Activated naive CD4-positive, alpha-beta T cell treated with anti-CD3 and anti-CD28 coated beads, Interleukin-2, amount 50 U/mL, for 24 hours (primary cell): ENCODE measurements at regions not wholly inside any gene's neighbourhood (a gene's known extent, or its start where the extent isn't known, plus 50 kb on each side); places are given as distances from the start of the nearest gene placed in this dataset.
"Not testable (repeated sequence)": the region's sequence is repeated elsewhere in the genome, so short reads cannot be mapped to it uniquely, and the experiment has no call there.

Experiments
- H3K27ac Mint-ChIP-seq: one replicate; pipeline ENCODE4 v1.8.0; 2021; ENCODE audit warnings: mild to moderate bottlenecking, mixed read lengths
- H3K27me3 Mint-ChIP-seq: one replicate; pipeline ENCODE4 v1.8.0; 2021; ENCODE audit warnings: mixed read lengths
- H3K36me3 Mint-ChIP-seq: one replicate; pipeline ENCODE4 v1.8.0; 2021; ENCODE audit warnings: mixed read lengths
- H3K4me1 Mint-ChIP-seq: one replicate; pipeline ENCODE4 v1.8.0; 2021; ENCODE audit warnings: mixed read lengths
- H3K4me3 Mint-ChIP-seq: one replicate; pipeline ENCODE4 v1.8.0; 2021; ENCODE audit warnings: mild to moderate bottlenecking, mixed read lengths
- H3K9me3 Mint-ChIP-seq: one replicate; pipeline ENCODE4 v1.8.0; 2021; ENCODE audit warnings: mixed read lengths

- no peaks in the 10 kb centered on the region for H3K4me1 Mint-ChIP-seq
- H3K27me3 Mint-ChIP-seq, result no peaks in the 10 kb centered on the region
- peaks cover 12% of the 10 kb centered on the region for H3K9me3 Mint-ChIP-seq
- H3K4me3 Mint-ChIP-seq, result no peak overlapping the region
- no peak overlapping the region for H3K27ac Mint-ChIP-seq
- H3K36me3 Mint-ChIP-seq, result peaks cover 7% of the 10 kb centered on the region
Measured at GRCh38 chr2:186164325-186164724, 321.7 kb upstream of the ZC3H15 start.

- Mint-ChIP-seq H3K4me1 (no peaks in the 10 kb centered on the region), H3K9me3 (peaks cover 6% of the 10 kb centered on the region), H3K27ac (no peak overlapping the region), H3K4me3 (no peak overlapping the region), H3K27me3 (no peaks in the 10 kb centered on the region), H3K36me3 (peaks cover 6% of the 10 kb centered on the region)
Measured at GRCh38 chr2:186170693-186171092, 315.4 kb upstream of the ZC3H15 start.

- Mint-ChIP-seq H3K4me1 (no peaks in the 10 kb centered on the region), H3K27ac (no peak overlapping the region), H3K9me3 (peaks cover 4% of the 10 kb centered on the region), H3K27me3 (no peaks in the 10 kb centered on the region), H3K4me3 (no peak overlapping the region), H3K36me3 (peaks cover 1% of the 10 kb centered on the region)
Measured at GRCh38 chr2:186181625-186182024, 304.4 kb upstream of the ZC3H15 start.

GRCh38 chr2:186182366-186182765 lies 303.7 kb upstream of the ZC3H15 start:
- H3K4me3 Mint-ChIP-seq, H3K27me3 Mint-ChIP-seq, H3K36me3 Mint-ChIP-seq, H3K4me1 Mint-ChIP-seq, H3K9me3 Mint-ChIP-seq, H3K27ac Mint-ChIP-seq: not testable (repeated sequence)

GRCh38 chr2:186183406-186183805 lies 302.7 kb upstream of the ZC3H15 start:
- Mint-ChIP-seq H3K36me3 (peaks cover 1% of the 10 kb centered on the region), H3K4me3 (no peak overlapping the region), H3K27ac (no peak overlapping the region), H3K27me3 (no peaks in the 10 kb centered on the region), H3K4me1 (no peaks in the 10 kb centered on the region), H3K9me3 (peaks cover 4% of the 10 kb centered on the region)

GRCh38 chr2:186187854-186188253 lies 298.2 kb upstream of the ZC3H15 start:
- H3K9me3 Mint-ChIP-seq, result no peaks in the 10 kb centered on the region
- H3K27ac Mint-ChIP-seq, result no peak overlapping the region
- H3K27me3 Mint-ChIP-seq, result no peaks in the 10 kb centered on the region
- H3K4me1 Mint-ChIP-seq, result no peaks in the 10 kb centered on the region
- peaks cover 1% of the 10 kb centered on the region for H3K36me3 Mint-ChIP-seq
- no peak overlapping the region for H3K4me3 Mint-ChIP-seq

- Mint-ChIP-seq H3K36me3 (peaks cover 1% of the 10 kb centered on the region), H3K4me1 (no peaks in the 10 kb centered on the region), H3K27me3 (no peaks in the 10 kb centered on the region)
Measured at GRCh38 chr2:186189816-186190215, 296.2 kb upstream of the ZC3H15 start.

GRCh38 chr2:186195696-186196095 lies 290.4 kb upstream of the ZC3H15 start:
- no peaks in the 10 kb centered on the region for H3K4me1 Mint-ChIP-seq

More at GRCh38 chr2:186189816-186190215, 296.2 kb upstream of the ZC3H15 start:
- Mint-ChIP-seq H3K9me3 (no peaks in the 10 kb centered on the region), H3K4me3 (no peak overlapping the region), H3K27ac (no peak overlapping the region)

GRCh38 chr2:186197955-186198354 lies 288.1 kb upstream of the ZC3H15 start:
- H3K27me3 Mint-ChIP-seq, result no peaks in the 10 kb centered on the region

More at GRCh38 chr2:186195696-186196095, 290.4 kb upstream of the ZC3H15 start:
- H3K27me3 Mint-ChIP-seq, result no peaks in the 10 kb centered on the region
- no peaks in the 10 kb centered on the region for H3K36me3 Mint-ChIP-seq
- no peak overlapping the region for H3K27ac Mint-ChIP-seq
- no peaks in the 10 kb centered on the region for H3K9me3 Mint-ChIP-seq
- no peak overlapping the region for H3K4me3 Mint-ChIP-seq

GRCh38 chr2:186199029-186199428 lies 287.0 kb upstream of the ZC3H15 start:
- Mint-ChIP-seq H3K27ac (no peak overlapping the region), H3K36me3 (no peaks in the 10 kb centered on the region), H3K27me3 (no peaks in the 10 kb centered on the region), H3K4me1 (peaks cover 3% of the 10 kb centered on the region), H3K9me3 (no peaks in the 10 kb centered on the region), H3K4me3 (no peak overlapping the region)

More at GRCh38 chr2:186197955-186198354, 288.1 kb upstream of the ZC3H15 start:
- Mint-ChIP-seq H3K9me3 (no peaks in the 10 kb centered on the region), H3K4me3 (no peak overlapping the region), H3K4me1 (no peaks in the 10 kb centered on the region), H3K36me3 (no peaks in the 10 kb centered on the region), H3K27ac (no peak overlapping the region)

- Mint-ChIP-seq H3K27me3 (no peaks in the 10 kb centered on the region), H3K36me3 (no peaks in the 10 kb centered on the region), H3K27ac (no peak overlapping the region), H3K4me1 (peaks cover 3% of the 10 kb centered on the region), H3K9me3 (no peaks in the 10 kb centered on the region), H3K4me3 (no peak overlapping the region)
Measured at GRCh38 chr2:186201371-186201770, 284.7 kb upstream of the ZC3H15 start.

- Mint-ChIP-seq H3K27ac (no peak overlapping the region), H3K4me3 (no peak overlapping the region), H3K27me3 (no peaks in the 10 kb centered on the region), H3K4me1 (peaks cover 3% of the 10 kb centered on the region), H3K36me3 (no peaks in the 10 kb centered on the region), H3K9me3 (no peaks in the 10 kb centered on the region)
Measured at GRCh38 chr2:186205254-186205911, 280.7 kb upstream of the ZC3H15 start.

GRCh38 chr2:186209532-186209931 lies 276.5 kb upstream of the ZC3H15 start:
- H3K27ac Mint-ChIP-seq, result no peak overlapping the region
- peaks cover 3% of the 10 kb centered on the region for H3K36me3 Mint-ChIP-seq
- no peaks in the 10 kb centered on the region for H3K27me3 Mint-ChIP-seq
- H3K4me1 Mint-ChIP-seq, result no peaks in the 10 kb centered on the region
- H3K4me3 Mint-ChIP-seq, result no peak overlapping the region
- no peaks in the 10 kb centered on the region for H3K9me3 Mint-ChIP-seq

- Mint-ChIP-seq H3K27ac (no peak overlapping the region), H3K27me3 (no peaks in the 10 kb centered on the region), H3K4me1 (no peaks in the 10 kb centered on the region), H3K36me3 (peaks cover 16% of the 10 kb centered on the region), H3K4me3 (no peak overlapping the region), H3K9me3 (peaks cover 15% of the 10 kb centered on the region)
Measured at GRCh38 chr2:186220409-186220808, 265.7 kb upstream of the ZC3H15 start.

- no peak overlapping the region for H3K4me3 Mint-ChIP-seq
- no peaks in the 10 kb centered on the region for H3K4me1 Mint-ChIP-seq
- peaks cover 34% of the 10 kb centered on the region for H3K9me3 Mint-ChIP-seq
- H3K27ac Mint-ChIP-seq, result no peak overlapping the region
- H3K27me3 Mint-ChIP-seq, result no peaks in the 10 kb centered on the region
- H3K36me3 Mint-ChIP-seq, result peaks cover 38% of the 10 kb centered on the region
Measured at GRCh38 chr2:186229265-186229664, 256.8 kb upstream of the ZC3H15 start.

- peaks cover 4% of the 10 kb centered on the region for H3K9me3 Mint-ChIP-seq
- no peaks in the 10 kb centered on the region for H3K4me1 Mint-ChIP-seq
- H3K27me3 Mint-ChIP-seq, result no peaks in the 10 kb centered on the region
- no peak overlapping the region for H3K4me3 Mint-ChIP-seq
- no peak overlapping the region for H3K27ac Mint-ChIP-seq
- H3K36me3 Mint-ChIP-seq, result peaks cover 6% of the 10 kb centered on the region
Measured at GRCh38 chr2:186241874-186242273, 244.2 kb upstream of the ZC3H15 start.

- Mint-ChIP-seq H3K9me3 (no peaks in the 10 kb centered on the region), H3K27me3 (no peaks in the 10 kb centered on the region), H3K4me3 (no peak overlapping the region), H3K27ac (no peak overlapping the region), H3K4me1 (no peaks in the 10 kb centered on the region), H3K36me3 (no peaks in the 10 kb centered on the region)
Measured at GRCh38 chr2:186254759-186255158, 231.3 kb upstream of the ZC3H15 start.
